ENCODE measurements at regions not wholly inside any gene's neighbourhood (a gene's known extent, or its start where the extent isn't known, plus 50 kb on each side); places are given as distances from the start of the nearest gene placed in this dataset.
A peak's percentile ranks its signal among the peaks of the same experiment; 100 is the strongest.

- DNase-seq (ENCODE audit: low spot score in 2 of 2): peak in 1 of 2 donors; percentile 49
- Histone ChIP-seq H3K9me3 (peaks cover 0 to 8% (median 0%) of the 10 kb centered on the region in 4 donors), H3K27me3 (no peaks in the 10 kb centered on the region), H3K4me1 (peaks cover 0 to 44% (median 9%) of the 10 kb centered on the region in 4 donors), H3K27ac (peak overlapping the region in 1 of 4 donors; percentile 58), H3K4me3 (no peak overlapping the region), H3K36me3 (no peaks in the 10 kb centered on the region)
- WGBS, 2 donors: 11 to 16% methylated on average over 4 of the region's 4 CpGs
- TF ChIP-seq EP300 (IDR thresholded peaks at IDR 0.05): no peak
- TF ChIP-seq CTCF (IDR thresholded peaks at IDR 0.05): peak; percentile 66 to 82 (median 73)
- TF ChIP-seq POLR2A (IDR thresholded peaks at IDR 0.05): no peak
Observed at GRCh38 chr9:115593587-115594091, 475.7 kb upstream of the TNC start.

GRCh38 chr9:115594557-115594956 lies 476.6 kb upstream of the TNC start:
- Histone ChIP-seq H3K4me3 (no peak overlapping the region), H3K36me3 (no peaks in the 10 kb centered on the region), H3K27me3 (no peaks in the 10 kb centered on the region), H3K4me1 (peaks cover 0 to 44% (median 9%) of the 10 kb centered on the region in 4 donors), H3K9me3 (peaks cover 0 to 5% (median 0%) of the 10 kb centered on the region in 4 donors), H3K27ac (peak overlapping the region in 1 of 4 donors; percentile 58)
- WGBS, 2 donors: 78 to 85% methylated on average over 1 of the region's 1 CpG
- no peak for DNase-seq (ENCODE audit: low spot score in 2 of 2)
- no peak for TF ChIP-seq EP300 (IDR thresholded peaks at IDR 0.05)
- no peak for TF ChIP-seq CTCF (IDR thresholded peaks at IDR 0.05)
- no peak for TF ChIP-seq POLR2A (IDR thresholded peaks at IDR 0.05)

GRCh38 chr9:115596021-115596745 lies 478.2 kb upstream of the TNC start:
- H3K36me3 ChIP-seq: no peaks in the 10 kb centered on the region
- H3K9me3 ChIP-seq: no peaks in the 10 kb centered on the region
- 22 to 25% methylated on average over 10 of the region's 10 CpGs for WGBS, 2 donors
- H3K27ac ChIP-seq: peak overlapping the region in 2 of 4 donors; percentile 61 to 65
- H3K4me1 ChIP-seq: peaks cover 0 to 38% (median 9%) of the 10 kb centered on the region in 4 donors
- TF ChIP-seq CTCF (IDR thresholded peaks at IDR 0.05): no peak
- TF ChIP-seq POLR2A (IDR thresholded peaks at IDR 0.05): no peak
- no peak for TF ChIP-seq EP300 (IDR thresholded peaks at IDR 0.05)
- peak in 1 of 2 donors; percentile 39 for DNase-seq (ENCODE audit: low spot score in 2 of 2)
- peak overlapping the region in 1 of 4 donors; percentile 1 for H3K4me3 ChIP-seq
- no peaks in the 10 kb centered on the region for H3K27me3 ChIP-seq

- no peak for DNase-seq (ENCODE audit: low spot score in 2 of 2)
- H3K9me3 ChIP-seq: no peaks in the 10 kb centered on the region
- no peaks in the 10 kb centered on the region for H3K27me3 ChIP-seq
- peak overlapping the region in 2 of 4 donors; percentile 2 to 65 for H3K27ac ChIP-seq
- TF ChIP-seq EP300 (IDR thresholded peaks at IDR 0.05) (no peak), POLR2A (IDR thresholded peaks at IDR 0.05) (no peak), CTCF (IDR thresholded peaks at IDR 0.05) (no peak)
- H3K4me3 ChIP-seq: no peak overlapping the region
- no peaks in the 10 kb centered on the region for H3K36me3 ChIP-seq
- 21 to 34% methylated on average over 4 of the region's 4 CpGs for WGBS, 2 donors
- H3K4me1 ChIP-seq: peaks cover 0 to 32% (median 8%) of the 10 kb centered on the region in 4 donors
Observed at GRCh38 chr9:115596746-115597080, 478.8 kb upstream of the TNC start.

- H3K4me3 ChIP-seq: no peak overlapping the region
- TF ChIP-seq EP300 (IDR thresholded peaks at IDR 0.05): no peak
- TF ChIP-seq POLR2A (IDR thresholded peaks at IDR 0.05): no peak
- no peak for TF ChIP-seq CTCF (IDR thresholded peaks at IDR 0.05)
- peak overlapping the region in 2 of 4 donors; percentile 2 to 65 for H3K27ac ChIP-seq
- 89 to 92% methylated on average over 3 of the region's 3 CpGs for WGBS, 2 donors
- H3K36me3 ChIP-seq: no peaks in the 10 kb centered on the region
- no peak for DNase-seq (ENCODE audit: low spot score in 2 of 2)
- no peaks in the 10 kb centered on the region for H3K9me3 ChIP-seq
- H3K4me1 ChIP-seq: peaks cover 0 to 27% (median 7%) of the 10 kb centered on the region in 4 donors
- H3K27me3 ChIP-seq: no peaks in the 10 kb centered on the region
Observed at GRCh38 chr9:115597330-115597895, 479.5 kb upstream of the TNC start.

All from tibial nerve (tissue), 4 donors.